SHP77 (cell line): ENCODE measurements at regions not wholly inside any gene's neighbourhood (a gene's known extent, or its start where the extent isn't known, plus 50 kb on each side); places are given as distances from the start of the nearest gene placed in this dataset.

Experiments
- DNase-seq, 2 experiments: peaks; one replicate each; lab custom pipeline; 2025; lab: John Stamatoyannopoulos, UW

- no peak for DNase-seq
Measured at GRCh38 chr10:111739874-111740139, 443.8 kb downstream of the GPAM start.

- no peak for DNase-seq
Measured at GRCh38 chr10:111745982-111746381, 437.6 kb downstream of the GPAM start.

- no peak for DNase-seq
Measured at GRCh38 chr10:111747751-111748150, 435.8 kb downstream of the GPAM start.

- no peak for DNase-seq
Measured at GRCh38 chr10:111748184-111748583, 435.4 kb downstream of the GPAM start.

- DNase-seq: no peak
Measured at GRCh38 chr10:111750165-111750849, 433.3 kb downstream of the GPAM start.

GRCh38 chr10:111756217-111757061 is 427.1 kb downstream of the GPAM start:
- peak; percentile 59 to 68 for DNase-seq

GRCh38 chr10:111758593-111758992 is 425.0 kb downstream of the GPAM start:
- DNase-seq: no peak

- no peak for DNase-seq
Measured at GRCh38 chr10:111762114-111762513, 421.5 kb downstream of the GPAM start.

GRCh38 chr10:111765216-111765615 is 418.3 kb downstream of the GPAM start:
- no peak for DNase-seq

- DNase-seq: no peak
Measured at GRCh38 chr10:111766464-111766863, 417.1 kb downstream of the GPAM start.

- DNase-seq: no peak
Measured at GRCh38 chr10:111767661-111768060, 415.9 kb downstream of the GPAM start.

GRCh38 chr10:111773950-111774349 is 409.6 kb downstream of the GPAM start:
- DNase-seq: no peak

GRCh38 chr10:111774486-111774885 is 409.1 kb downstream of the GPAM start:
- no peak for DNase-seq

- no peak for DNase-seq
Measured at GRCh38 chr10:111784436-111784835, 399.1 kb downstream of the GPAM start.

- DNase-seq: no peak
Measured at GRCh38 chr10:111784946-111785465, 398.6 kb downstream of the GPAM start.

- DNase-seq: no peak
Measured at GRCh38 chr10:111785921-111786320, 397.6 kb downstream of the GPAM start.

GRCh38 chr10:111789821-111790220 is 393.7 kb downstream of the GPAM start:
- DNase-seq: no peak

GRCh38 chr10:111801841-111802240 is 381.7 kb downstream of the GPAM start:
- DNase-seq: no peak

- DNase-seq: no peak
Measured at GRCh38 chr10:111804781-111805180, 378.8 kb downstream of the GPAM start.

- no peak for DNase-seq
Measured at GRCh38 chr10:111811517-111811916, 372.0 kb downstream of the GPAM start.

GRCh38 chr10:111820471-111820870 is 363.1 kb downstream of the GPAM start:
- no peak for DNase-seq

- DNase-seq: no peak
Measured at GRCh38 chr10:111821871-111822270, 361.7 kb downstream of the GPAM start.

- DNase-seq: no peak
Measured at GRCh38 chr10:111822661-111823060, 360.9 kb downstream of the GPAM start.
